ENCODE measurements at regions not wholly inside any gene's neighbourhood (a gene's known extent, or its start where the extent isn't known, plus 50 kb on each side); places are given as distances from the start of the nearest gene placed in this dataset.

- no peaks in the 10 kb centered on the region for H3K9me2 ChIP-seq (replicated peaks; ENCODE audit: control insufficient read depth, low read length)
- no peak overlapping the region for H3K4me2 ChIP-seq (ENCODE audit: low read length)
- H3K27me3 ChIP-seq (ENCODE audit: control insufficient read depth, low read length): no peaks in the 10 kb centered on the region
- no peak overlapping the region for H3K27ac ChIP-seq (ENCODE audit: low read depth, low read length)
- H3K4me3 ChIP-seq (ENCODE audit: low read length): no peak overlapping the region
- H3K4me1 ChIP-seq (ENCODE audit: control insufficient read depth, low read length): no peaks in the 10 kb centered on the region
- no peaks in the 10 kb centered on the region for H3K9me3 ChIP-seq (ENCODE audit: control insufficient read depth, insufficient read depth, low read length)
- TF ChIP-seq CTCF (IDR thresholded peaks at IDR 0.05; ENCODE audit: low read depth, low read length, poor library complexity, severe bottlenecking): no peak
- TF ChIP-seq EZH2phosphoT487 (IDR thresholded peaks at IDR 0.05; ENCODE audit: borderline replicate concordance, low read length): no peak
- H3K79me2 ChIP-seq (ENCODE audit: control insufficient read depth, low read length): no peaks in the 10 kb centered on the region
- no peaks in the 10 kb centered on the region for H3F3A ChIP-seq (ENCODE audit: control insufficient read depth, insufficient read depth)
- H3K36me3 ChIP-seq (ENCODE audit: control insufficient read depth, low read length): no peaks in the 10 kb centered on the region
- no peaks in the 10 kb centered on the region for H4K20me1 ChIP-seq (ENCODE audit: control insufficient read depth, insufficient read depth, low read depth, low read length)
These were observed 349.3 kb upstream of the CDH2 start for GRCh38 chr18:28526196-28526595.

- no peaks in the 10 kb centered on the region for H3K36me3 ChIP-seq (ENCODE audit: control insufficient read depth, low read length)
- no peak overlapping the region for H3K27ac ChIP-seq (ENCODE audit: low read depth, low read length)
- H3K4me3 ChIP-seq (ENCODE audit: low read length): no peak overlapping the region
- no peak overlapping the region for H3K4me2 ChIP-seq (ENCODE audit: low read length)
- TF ChIP-seq EZH2phosphoT487 (IDR thresholded peaks at IDR 0.05; ENCODE audit: borderline replicate concordance, low read length) (no peak), CTCF (IDR thresholded peaks at IDR 0.05; ENCODE audit: low read depth, low read length, poor library complexity, severe bottlenecking) (no peak)
- H3K9me3 ChIP-seq (ENCODE audit: control insufficient read depth, insufficient read depth, low read length): no peaks in the 10 kb centered on the region
- no peaks in the 10 kb centered on the region for H4K20me1 ChIP-seq (ENCODE audit: control insufficient read depth, insufficient read depth, low read depth, low read length)
- H3K9me2 ChIP-seq (replicated peaks; ENCODE audit: control insufficient read depth, low read length): no peaks in the 10 kb centered on the region
- H3K4me1 ChIP-seq (ENCODE audit: control insufficient read depth, low read length): no peaks in the 10 kb centered on the region
- H3K79me2 ChIP-seq (ENCODE audit: control insufficient read depth, low read length): no peaks in the 10 kb centered on the region
- no peaks in the 10 kb centered on the region for H3F3A ChIP-seq (ENCODE audit: control insufficient read depth, insufficient read depth)
- no peaks in the 10 kb centered on the region for H3K27me3 ChIP-seq (ENCODE audit: control insufficient read depth, low read length)
These were observed 347.0 kb upstream of the CDH2 start for GRCh38 chr18:28523758-28524475.

- TF ChIP-seq CTCF (IDR thresholded peaks at IDR 0.05; ENCODE audit: low read depth, low read length, poor library complexity, severe bottlenecking) (no peak), EZH2phosphoT487 (IDR thresholded peaks at IDR 0.05; ENCODE audit: borderline replicate concordance, low read length) (no peak)
- H3K27ac ChIP-seq (ENCODE audit: low read depth, low read length): no peak overlapping the region
- H3F3A ChIP-seq (ENCODE audit: control insufficient read depth, insufficient read depth): no peaks in the 10 kb centered on the region
- no peaks in the 10 kb centered on the region; the same call in 1 of the 2 replicates for H3K9me3 ChIP-seq (ENCODE audit: control insufficient read depth, insufficient read depth, low read length)
- no peaks in the 10 kb centered on the region for H4K20me1 ChIP-seq (ENCODE audit: control insufficient read depth, insufficient read depth, low read depth, low read length)
- H3K27me3 ChIP-seq (ENCODE audit: control insufficient read depth, low read length): no peaks in the 10 kb centered on the region
- H3K4me3 ChIP-seq (ENCODE audit: low read length): no peak overlapping the region
- H3K4me1 ChIP-seq (ENCODE audit: control insufficient read depth, low read length): no peaks in the 10 kb centered on the region
- H3K4me2 ChIP-seq (ENCODE audit: low read length): no peak overlapping the region
- H3K79me2 ChIP-seq (ENCODE audit: control insufficient read depth, low read length): no peaks in the 10 kb centered on the region
- H3K36me3 ChIP-seq (ENCODE audit: control insufficient read depth, low read length): no peaks in the 10 kb centered on the region
- H3K9me2 ChIP-seq (replicated peaks; ENCODE audit: control insufficient read depth, low read length): no peaks in the 10 kb centered on the region
These were observed 345.3 kb upstream of the CDH2 start for GRCh38 chr18:28522236-28522635.

Data from DOHH2 (cell line).